A549 (cell line): ENCODE measurements at regions not wholly inside any gene's neighbourhood (a gene's known extent, or its start where the extent isn't known, plus 50 kb on each side); places are given as distances from the start of the nearest gene placed in this dataset.

Experiments
- ATAC-seq, 2 experiments: fragments of 200-7000 bp in 1 of 2; fragments of >200 bp in 1 of 2; cut with Nextera tagmentation in 1 of 2; cut with Tn5 transposase in 1 of 2; 3 replicates each; pipeline versions ENCODE4 v1.8.0 to v1.9.1; 2018 to 2020; ENCODE audit warnings: mild to moderate bottlenecking in 1 of 2, moderate library complexity in 1 of 2
- CTCF ChIA-PET: fragments of 300-600 bp; sonication (Branson Sonifier 250); formaldehyde crosslinking; extraction: SDS; loops from one replicate; lab custom pipeline; 2021; ENCODE audit warnings: antibody characterized with exemption, inconsistent platforms; lab: Yijun Ruan, JAX
- POLR2A ChIA-PET: fragments of 350-600 bp; formaldehyde crosslinking; extraction: SDS; loops from one replicate; lab custom pipeline; 2021; ENCODE audit warnings: antibody characterized with exemption, inconsistent platforms; lab: Yijun Ruan, JAX
- DNase-seq, 2 experiments: peaks; one replicate each; pipeline versions ENCODE4 v3.0.0 to v3.0.0-alpha.2; 2011 to 2016; ENCODE audit warnings: low read depth in 1 of 2, low spot score in 1 of 2
- FAIRE-seq: peaks from 2 replicates; lab custom pipeline; 2011; peaks lifted over from hg19 to GRCh38; lab: Jason Lieb, UNC
- H3K27ac ChIP-seq, 2 experiments: fragments of >200 bp; sonication (Bioruptor Twin); formaldehyde crosslinking; 3 replicates each; pipeline ENCODE4 v1.5.1; 2016 to 2017
- H3K4me1 ChIP-seq: fragments of >200 bp; sonication (Bioruptor Twin); formaldehyde crosslinking; 3 replicates; pipeline ENCODE4 v1.6.1; 2016
- H3K4me2 ChIP-seq: fragments of >200 bp; sonication (Bioruptor Twin); formaldehyde crosslinking; 3 replicates; pipeline ENCODE4 v1.6.1; 2016
- H3K4me3 ChIP-seq: fragments of >200 bp; sonication (Bioruptor Twin); formaldehyde crosslinking; 3 replicates; pipeline ENCODE4 v1.5.1; 2016
- H3K9me3 ChIP-seq: fragments of >200 bp; sonication (Bioruptor Twin); formaldehyde crosslinking; 3 replicates; pipeline ENCODE4 v1.6.1; 2016
- CEBPB ChIP-seq, 2 experiments: fragments of >200 bp in 1 of 2; sonication (Bioruptor Twin) in 1 of 2; formaldehyde crosslinking in 1 of 2; IDR thresholded peaks; 2 replicates each; pipeline ENCODE4 v1.6.1; 2012 to 2016
- CHD4 ChIP-seq: fragments of 200-600 bp; sonication (generic); IDR thresholded peaks from 2 replicates; pipeline ENCODE4 v1.6.1; 2016; ENCODE audit warnings: antibody characterized with exemption, mild to moderate bottlenecking, borderline replicate concordance
- EHMT2 ChIP-seq: fragments of 200-600 bp; sonication (generic); IDR thresholded peaks from 2 replicates; pipeline ENCODE4 v1.6.1; 2016; ENCODE audit warnings: antibody characterized with exemption, low read depth, mild to moderate bottlenecking, moderate library complexity
- FOXS1 ChIP-seq: fragments of 250-450 bp; sonication (Bioruptor Pico); IDR thresholded peaks from 2 replicates; pipeline ENCODE4 v1.5.0; 2020; ENCODE audit warnings: mild to moderate bottlenecking, moderate library complexity
- GATA3 ChIP-seq: IDR thresholded peaks from 2 replicates; pipeline ENCODE4 v1.6.1; 2012; ENCODE audit warnings: borderline replicate concordance
- HEYL ChIP-seq: fragments of 250-450 bp; sonication (Bioruptor Pico); IDR thresholded peaks from 2 replicates; pipeline ENCODE4 v1.8.0; 2021; ENCODE audit warnings: mild to moderate bottlenecking, moderate library complexity
- HOXB13 ChIP-seq: fragments of 250-450 bp; sonication (Bioruptor Pico); IDR thresholded peaks from 2 replicates; pipeline ENCODE4 v1.5.0; 2020; ENCODE audit warnings: low read depth, mild to moderate bottlenecking, moderate library complexity
- HOXB5 ChIP-seq: fragments of 250-450 bp; sonication (Bioruptor Pico); IDR thresholded peaks from 2 replicates; pipeline ENCODE4 v1.5.0; 2020; ENCODE audit warnings: mild to moderate bottlenecking, moderate library complexity
- JUN ChIP-seq, 2 experiments: fragments of >200 bp; sonication (Bioruptor Twin); formaldehyde crosslinking; IDR thresholded peaks; 2 replicates in 1 of 2; 3 replicates in 1 of 2; pipeline ENCODE4 v1.6.1; 2016 to 2017
- JUNB ChIP-seq: fragments of >200 bp; sonication (Bioruptor Twin); formaldehyde crosslinking; IDR thresholded peaks from 2 replicates; pipeline ENCODE4 v1.6.1; 2016
- MAX ChIP-seq: IDR thresholded peaks from 2 replicates; pipeline ENCODE4 v1.6.1; 2012
- MAZ ChIP-seq: fragments of 150-350 bp; IDR thresholded peaks from 2 replicates; pipeline ENCODE4 v1.6.1; 2014; ENCODE audit warnings: antibody characterized with exemption, low read depth, low read length, borderline replicate concordance
- MYC ChIP-seq: IDR thresholded peaks from 2 replicates; pipeline ENCODE4 v1.6.1; 2012; ENCODE audit warnings: mild to moderate bottlenecking, inconsistent platforms, low read length, improper control_type of control experiment, borderline replicate concordance
- NPAS2 ChIP-seq: fragments of 250-450 bp; sonication (Bioruptor Pico); IDR thresholded peaks from 2 replicates; pipeline ENCODE4 v1.8.0; 2022; ENCODE audit warnings: mild to moderate bottlenecking, moderate library complexity, borderline replicate concordance
- PBX3 ChIP-seq: IDR thresholded peaks from 2 replicates; pipeline ENCODE4 v1.6.1; 2012
- POLR2A ChIP-seq: IDR thresholded peaks from 2 replicates; pipeline ENCODE4 v1.6.1; 2012; ENCODE audit warnings: mild to moderate bottlenecking, low read length
- RFX5 ChIP-seq: fragments of 450-650 bp; IDR thresholded peaks from 2 replicates; pipeline ENCODE4 v1.7.1; 2014; ENCODE audit warnings: antibody characterized with exemption, mild to moderate bottlenecking, moderate library complexity
- RNF2 ChIP-seq: fragments of 200-600 bp; sonication (generic); IDR thresholded peaks from 2 replicates; pipeline ENCODE4 v1.6.1; 2016; ENCODE audit warnings: low read depth, mild to moderate bottlenecking, antibody characterized with exemption, moderate library complexity, borderline replicate concordance
- SMC3 ChIP-seq: fragments of >200 bp; sonication (Bioruptor Twin); formaldehyde crosslinking; IDR thresholded peaks from 3 replicates; pipeline ENCODE4 v1.6.1; 2018; ENCODE audit warnings: inconsistent platforms
- USF2 ChIP-seq: fragments of 450-650 bp; IDR thresholded peaks from 2 replicates; pipeline ENCODE4 v1.6.1; 2014; ENCODE audit warnings: antibody characterized with exemption
- ZC3H11A ChIP-seq: fragments of 450-650 bp; IDR thresholded peaks from 2 replicates; pipeline ENCODE4 v1.6.1; 2014; ENCODE audit warnings: antibody characterized with exemption, mild to moderate bottlenecking
- ZSCAN20 ChIP-seq: fragments of 250-450 bp; sonication (Bioruptor Pico); IDR thresholded peaks from 2 replicates; pipeline ENCODE4 v1.8.0; 2022; ENCODE audit warnings: mild to moderate bottlenecking, moderate library complexity
- WGBS: methylation state at CpG from one replicate; pipeline ENCODE4 v1.1.6; 2017; ENCODE audit errors: missing lambda C conversion rate; 5-methylcytosine and 5-hydroxymethylcytosine counted together
- TF ChIP-seq, protein P1 (sequence below): fragments of >200 bp; sonication (Bioruptor Twin); formaldehyde crosslinking; IDR thresholded peaks from 2 replicates; pipeline ENCODE4 v1.6.1; 2016
- TF ChIP-seq, protein P2 (sequence below): fragments of >200 bp; sonication (Bioruptor Twin); formaldehyde crosslinking; IDR thresholded peaks from 3 replicates; pipeline ENCODE4 v1.5.1; 2016
- TF ChIP-seq, protein P3 (sequence below): fragments of >200 bp; sonication (Bioruptor Twin); formaldehyde crosslinking; IDR thresholded peaks from 3 replicates; pipeline ENCODE4 v1.6.1; 2016

- TF ChIP-seq HOXB13 (CRISPR knock-in tag) (no peak), CHD4 (no peak), POLR2A (no peak), ZSCAN20 (CRISPR knock-in tag) (no peak), JUN (IDR thresholded peaks at IDR 0.05) (no peak), MAX (no peak)
- TF ChIP-seq, protein P1, sequence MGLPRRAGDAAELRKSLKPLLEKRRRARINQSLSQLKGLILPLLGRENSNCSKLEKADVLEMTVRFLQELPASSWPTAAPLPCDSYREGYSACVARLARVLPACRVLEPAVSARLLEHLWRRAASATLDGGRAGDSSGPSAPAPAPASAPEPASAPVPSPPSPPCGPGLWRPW: no peak
Measured at GRCh38 chr18:78830826-78831225, 148.8 kb upstream of the SALL3 start (continued).

DNA sequence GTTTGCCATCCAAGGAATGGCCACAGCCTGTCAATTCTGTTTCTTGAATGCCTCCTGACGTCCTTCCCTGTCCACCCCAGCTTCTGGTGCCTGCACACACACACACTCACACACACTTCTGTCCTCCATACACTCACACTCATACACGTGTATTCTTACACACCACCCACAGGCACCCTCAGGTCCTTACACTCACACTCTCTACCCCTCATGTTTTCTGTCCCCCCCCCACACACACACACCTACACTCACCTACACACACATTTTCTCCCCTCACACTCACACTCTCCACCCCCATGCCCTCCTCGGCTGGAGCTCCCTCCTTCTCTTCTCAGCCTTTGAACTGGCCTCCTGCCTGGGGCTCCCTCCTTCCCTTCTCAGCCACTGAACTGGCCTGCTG lies 148.0 kb upstream of the SALL3 start:
- ChIA-PET CTCF (no interaction called here), POLR2A (no interaction called here)
- TF ChIP-seq MYC (no peak), FOXS1 (CRISPR knock-in tag) (no peak), SMC3 (no peak), NPAS2 (CRISPR knock-in tag) (no peak), RNF2 (no peak), USF2 (no peak), CEBPB (IDR thresholded peaks at IDR 0.05) (no peak), PBX3 (no peak), ZSCAN20 (CRISPR knock-in tag) (no peak), HEYL (no peak), GATA3 (no peak), ZC3H11A (no peak), EHMT2 (no peak), HOXB5 (CRISPR knock-in tag) (no peak), MAZ (no peak), JUNB (no peak), RFX5 (no peak)
- TF ChIP-seq, protein P2, sequence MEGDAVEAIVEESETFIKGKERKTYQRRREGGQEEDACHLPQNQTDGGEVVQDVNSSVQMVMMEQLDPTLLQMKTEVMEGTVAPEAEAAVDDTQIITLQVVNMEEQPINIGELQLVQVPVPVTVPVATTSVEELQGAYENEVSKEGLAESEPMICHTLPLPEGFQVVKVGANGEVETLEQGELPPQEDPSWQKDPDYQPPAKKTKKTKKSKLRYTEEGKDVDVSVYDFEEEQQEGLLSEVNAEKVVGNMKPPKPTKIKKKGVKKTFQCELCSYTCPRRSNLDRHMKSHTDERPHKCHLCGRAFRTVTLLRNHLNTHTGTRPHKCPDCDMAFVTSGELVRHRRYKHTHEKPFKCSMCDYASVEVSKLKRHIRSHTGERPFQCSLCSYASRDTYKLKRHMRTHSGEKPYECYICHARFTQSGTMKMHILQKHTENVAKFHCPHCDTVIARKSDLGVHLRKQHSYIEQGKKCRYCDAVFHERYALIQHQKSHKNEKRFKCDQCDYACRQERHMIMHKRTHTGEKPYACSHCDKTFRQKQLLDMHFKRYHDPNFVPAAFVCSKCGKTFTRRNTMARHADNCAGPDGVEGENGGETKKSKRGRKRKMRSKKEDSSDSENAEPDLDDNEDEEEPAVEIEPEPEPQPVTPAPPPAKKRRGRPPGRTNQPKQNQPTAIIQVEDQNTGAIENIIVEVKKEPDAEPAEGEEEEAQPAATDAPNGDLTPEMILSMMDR: no peak
- TF ChIP-seq, protein P3, sequence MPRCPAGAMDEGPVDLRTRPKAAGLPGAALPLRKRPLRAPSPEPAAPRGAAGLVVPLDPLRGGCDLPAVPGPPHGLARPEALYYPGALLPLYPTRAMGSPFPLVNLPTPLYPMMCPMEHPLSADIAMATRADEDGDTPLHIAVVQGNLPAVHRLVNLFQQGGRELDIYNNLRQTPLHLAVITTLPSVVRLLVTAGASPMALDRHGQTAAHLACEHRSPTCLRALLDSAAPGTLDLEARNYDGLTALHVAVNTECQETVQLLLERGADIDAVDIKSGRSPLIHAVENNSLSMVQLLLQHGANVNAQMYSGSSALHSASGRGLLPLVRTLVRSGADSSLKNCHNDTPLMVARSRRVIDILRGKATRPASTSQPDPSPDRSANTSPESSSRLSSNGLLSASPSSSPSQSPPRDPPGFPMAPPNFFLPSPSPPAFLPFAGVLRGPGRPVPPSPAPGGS: no peak
- TF ChIP-seq, all 56 proteins: peak for 0

More for the DNA sequence above, 148.0 kb upstream of the SALL3 start:
- Histone ChIP-seq H3K4me2 (no peak overlapping the region), H3K4me1 (no peaks in the 10 kb centered on the region), H3K9me3 (no peaks in the 10 kb centered on the region), H3K4me3 (no peak overlapping the region), H3K27ac (no peak overlapping the region)
- no peak for FAIRE-seq
- WGBS: 2% methylated on average over 3 of the region's 3 CpGs
- no peak for DNase-seq
- ATAC-seq: no peak
